IPS-15b (cell line): ENCODE measurements at regions not wholly inside any gene's neighbourhood (a gene's known extent, or its start where the extent isn't known, plus 50 kb on each side); places are given as distances from the start of the nearest gene placed in this dataset.
"Not testable (repeated sequence)": the region's sequence is repeated elsewhere in the genome, so short reads cannot be mapped to it uniquely, and the experiment has no call there.

Source experiments
- H3K27me3 ChIP-seq: one replicate; pipeline ENCODE4 v1.6.1; 2013; ENCODE audit warnings: low read length; ENCODE audit not compliant: control insufficient read depth, insufficient read depth
- H3K36me3 ChIP-seq: one replicate; pipeline ENCODE4 v1.6.1; 2013; ENCODE audit warnings: low read length; ENCODE audit not compliant: control insufficient read depth, insufficient read depth
- H3K4me1 ChIP-seq: one replicate; pipeline ENCODE4 v1.6.1; 2013; ENCODE audit warnings: mild to moderate bottlenecking, low read length; ENCODE audit not compliant: control insufficient read depth, insufficient read depth
- H3K4me3 ChIP-seq: one replicate; pipeline ENCODE4 v1.5.1; 2013; ENCODE audit warnings: low read depth, low read length
- H3K9ac ChIP-seq: one replicate; pipeline ENCODE4 v1.6.1; 2013; ENCODE audit warnings: low read depth, mild to moderate bottlenecking, low read length
- H3K9me3 ChIP-seq: one replicate; pipeline ENCODE4 v1.6.1; 2013; ENCODE audit warnings: mild to moderate bottlenecking, low read length; ENCODE audit not compliant: control insufficient read depth, insufficient read depth

DNA sequence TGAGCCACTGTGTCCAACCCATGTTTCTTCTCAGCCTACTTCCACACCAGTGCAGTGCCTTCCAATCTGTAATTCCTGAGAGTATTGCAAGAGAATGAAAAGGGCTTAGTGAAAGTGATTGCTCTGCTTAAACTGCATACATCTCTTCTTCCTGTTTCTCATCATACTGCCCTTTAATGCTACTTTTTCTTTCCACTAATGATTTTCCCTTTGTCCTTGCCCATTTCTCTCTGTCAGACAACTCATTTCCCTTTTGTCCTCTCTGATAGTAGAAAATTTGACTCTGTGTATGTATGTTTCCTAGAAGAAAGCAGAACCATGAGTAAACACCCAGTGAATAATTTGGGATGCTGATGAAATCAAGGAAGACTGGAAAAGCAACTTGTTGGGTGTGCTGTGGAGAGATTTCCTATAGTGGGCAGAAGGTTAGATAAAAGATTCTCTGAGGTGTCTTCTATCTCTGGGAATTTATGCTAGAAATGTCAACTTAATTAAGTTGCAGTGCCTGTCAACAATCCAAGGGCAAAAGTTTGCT, 102.2 kb upstream of the CHD1 start:
- H3K27me3 ChIP-seq = no peaks in the 10 kb centered on the region
- H3K4me3 ChIP-seq = no peak overlapping the region
- H3K9me3 ChIP-seq = no peaks in the 10 kb centered on the region
- no peaks in the 10 kb centered on the region for H3K4me1 ChIP-seq
- no peaks in the 10 kb centered on the region for H3K36me3 ChIP-seq
- H3K9ac ChIP-seq = no peak overlapping the region

DNA sequence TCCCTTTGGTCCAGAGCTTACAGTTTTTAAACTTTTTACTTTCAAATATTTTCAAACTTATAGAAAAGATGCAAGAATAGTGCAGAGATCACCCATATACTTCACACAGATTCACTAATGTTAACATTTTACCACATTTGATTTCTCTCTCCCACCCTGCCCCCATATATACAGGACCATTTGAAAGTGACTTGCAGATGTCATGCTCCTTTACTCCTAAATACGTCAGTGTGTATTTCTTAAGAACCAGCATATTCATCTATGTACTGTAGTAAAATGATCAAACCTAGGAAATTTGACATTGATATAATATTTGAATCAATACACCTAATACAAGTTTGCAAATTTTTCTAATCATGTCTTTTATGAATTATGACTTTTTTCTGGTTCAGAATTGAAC, 100.4 kb upstream of the CHD1 start:
- H3K9ac ChIP-seq = no peak overlapping the region
- H3K4me3 ChIP-seq = no peak overlapping the region
- no peaks in the 10 kb centered on the region for H3K27me3 ChIP-seq
- no peaks in the 10 kb centered on the region for H3K9me3 ChIP-seq
- no peaks in the 10 kb centered on the region for H3K36me3 ChIP-seq
- no peaks in the 10 kb centered on the region for H3K4me1 ChIP-seq

GRCh38 chr5:99028170-99028569, 99.4 kb upstream of the CHD1 start:
- H3K36me3 ChIP-seq, H3K9ac ChIP-seq, H3K27me3 ChIP-seq, H3K4me3 ChIP-seq, H3K4me1 ChIP-seq, H3K9me3 ChIP-seq: not testable (repeated sequence)

DNA sequence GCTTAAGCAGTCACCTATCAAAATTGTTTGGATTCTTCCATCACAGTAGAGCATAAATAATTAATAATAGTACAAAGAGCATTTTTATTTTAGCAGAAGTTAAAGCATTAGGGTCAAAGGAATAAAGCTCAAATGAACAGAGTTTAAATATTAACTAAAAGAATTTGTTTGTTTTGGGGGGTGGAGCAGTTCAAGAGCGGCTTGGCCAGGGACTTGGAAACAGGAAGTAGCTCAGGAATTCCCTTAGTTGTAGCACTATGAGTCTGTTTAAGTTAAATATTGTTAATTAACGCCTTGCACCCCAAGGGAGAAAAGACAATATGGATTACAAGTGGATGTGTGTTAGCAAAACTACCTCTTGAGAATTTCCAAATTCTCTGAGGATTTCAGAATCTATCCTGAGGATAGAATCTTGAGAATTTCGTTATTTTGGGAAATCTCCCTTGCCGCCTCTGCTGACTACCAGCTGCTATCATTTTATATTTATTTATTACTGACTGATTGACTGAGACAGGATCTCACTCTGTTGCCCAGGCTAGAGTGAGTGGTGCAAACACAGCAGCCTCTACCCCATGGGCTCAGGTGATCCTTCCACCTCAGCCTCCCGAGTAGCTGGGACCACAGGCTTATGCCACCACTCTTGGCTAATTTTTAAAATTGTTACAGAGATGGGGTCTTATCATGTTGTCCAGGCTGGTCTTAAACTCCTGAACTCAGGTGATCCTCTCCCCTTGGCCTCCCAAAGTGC, 96.7 kb upstream of the CHD1 start:
- Histone ChIP-seq H3K9ac (no peak overlapping the region), H3K27me3 (no peaks in the 10 kb centered on the region), H3K9me3 (no peaks in the 10 kb centered on the region), H3K4me3 (no peak overlapping the region), H3K4me1 (no peaks in the 10 kb centered on the region), H3K36me3 (no peaks in the 10 kb centered on the region)

DNA sequence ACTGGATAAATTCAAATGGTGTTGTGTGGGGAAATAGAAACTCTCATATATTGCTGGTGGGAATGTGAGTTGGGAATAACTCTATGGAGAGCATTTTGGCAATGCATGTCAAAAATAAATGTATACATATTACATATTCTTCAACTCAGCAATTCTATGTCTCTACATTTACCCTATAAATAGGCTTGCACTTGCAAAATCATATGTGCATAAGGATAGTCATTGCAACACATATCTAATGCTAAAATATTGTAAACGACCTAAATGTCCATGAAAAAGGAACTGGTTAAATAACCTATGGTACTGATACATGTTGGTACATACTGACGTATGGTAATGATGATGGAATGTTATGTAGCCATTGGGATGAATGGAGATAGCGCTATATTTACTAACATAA, 94.5 kb upstream of the CHD1 start:
- Histone ChIP-seq H3K9me3 (no peaks in the 10 kb centered on the region), H3K4me1 (no peaks in the 10 kb centered on the region), H3K36me3 (no peaks in the 10 kb centered on the region), H3K27me3 (no peaks in the 10 kb centered on the region), H3K4me3 (no peak overlapping the region), H3K9ac (no peak overlapping the region)

DNA sequence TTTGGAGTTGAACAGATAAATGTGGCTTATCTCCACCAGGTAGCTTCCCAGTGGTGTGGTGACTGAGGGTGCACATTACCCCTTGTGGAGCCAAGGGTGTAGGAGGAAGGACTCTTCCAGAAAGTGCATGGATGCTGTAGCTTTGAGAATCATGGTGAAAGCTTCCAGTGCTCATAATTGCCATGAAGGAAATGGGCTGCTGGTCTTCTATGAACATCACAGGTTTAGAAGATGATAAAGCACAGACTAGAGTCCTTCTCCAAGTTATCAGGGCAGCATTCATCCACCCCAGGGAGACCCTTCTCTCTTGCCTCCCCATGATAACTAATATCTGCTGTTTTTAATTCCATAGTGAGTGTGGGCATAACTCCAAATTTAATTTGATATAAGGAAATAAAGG, 93.4 kb upstream of the CHD1 start:
- H3K9me3 ChIP-seq = no peaks in the 10 kb centered on the region
- no peaks in the 10 kb centered on the region for H3K27me3 ChIP-seq
- H3K4me3 ChIP-seq = no peak overlapping the region
- no peaks in the 10 kb centered on the region for H3K36me3 ChIP-seq
- H3K9ac ChIP-seq = no peak overlapping the region
- H3K4me1 ChIP-seq = no peaks in the 10 kb centered on the region

DNA sequence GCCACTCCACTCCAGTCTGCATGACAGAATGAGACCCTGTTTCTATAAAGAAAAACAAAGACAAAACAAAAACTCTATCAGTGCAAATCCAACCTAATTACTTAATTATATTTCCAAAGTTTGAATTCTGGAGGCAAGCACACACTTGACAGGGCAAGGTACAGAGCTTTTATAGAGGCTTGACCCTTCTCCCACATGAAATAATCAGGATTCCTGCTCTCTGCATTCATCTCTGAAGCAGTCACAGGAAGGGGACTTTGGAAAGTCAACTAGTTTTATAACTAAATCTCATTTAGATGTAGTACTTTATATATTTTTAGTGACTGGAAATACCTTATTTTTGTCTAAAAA, 91.9 kb upstream of the CHD1 start:
- Histone ChIP-seq H3K4me1 (no peaks in the 10 kb centered on the region), H3K36me3 (no peaks in the 10 kb centered on the region), H3K9me3 (no peaks in the 10 kb centered on the region), H3K4me3 (no peak overlapping the region), H3K9ac (no peak overlapping the region), H3K27me3 (no peaks in the 10 kb centered on the region)

- H3K4me1 ChIP-seq = no peaks in the 10 kb centered on the region
- H3K27me3 ChIP-seq = no peaks in the 10 kb centered on the region
- no peak overlapping the region for H3K4me3 ChIP-seq
- no peaks in the 10 kb centered on the region for H3K36me3 ChIP-seq
- no peaks in the 10 kb centered on the region for H3K9me3 ChIP-seq
- no peak overlapping the region for H3K9ac ChIP-seq
Observed at GRCh38 chr5:99019812-99020697, 91.2 kb upstream of the CHD1 start.

- H3K9me3 ChIP-seq = no peaks in the 10 kb centered on the region
- H3K4me3 ChIP-seq = no peak overlapping the region
- H3K36me3 ChIP-seq = no peaks in the 10 kb centered on the region
- no peak overlapping the region for H3K9ac ChIP-seq
- no peaks in the 10 kb centered on the region for H3K4me1 ChIP-seq
- no peaks in the 10 kb centered on the region for H3K27me3 ChIP-seq
Observed at GRCh38 chr5:99019254-99019653, 90.4 kb upstream of the CHD1 start.

GRCh38 chr5:99010294-99010693, 81.5 kb upstream of the CHD1 start:
- Histone ChIP-seq H3K9ac (no peak overlapping the region), H3K4me1 (no peaks in the 10 kb centered on the region), H3K36me3 (no peaks in the 10 kb centered on the region), H3K4me3 (peak overlapping the region; percentile 35), H3K27me3 (no peaks in the 10 kb centered on the region), H3K9me3 (no peaks in the 10 kb centered on the region)

GRCh38 chr5:99008009-99008408, 79.2 kb upstream of the CHD1 start:
- H3K27me3 ChIP-seq, H3K9me3 ChIP-seq, H3K9ac ChIP-seq, H3K4me1 ChIP-seq, H3K4me3 ChIP-seq, H3K36me3 ChIP-seq: not testable (repeated sequence)

- H3K9me3 ChIP-seq = no peaks in the 10 kb centered on the region
- H3K36me3 ChIP-seq = no peaks in the 10 kb centered on the region
- no peaks in the 10 kb centered on the region for H3K4me1 ChIP-seq
- no peak overlapping the region for H3K9ac ChIP-seq
- no peaks in the 10 kb centered on the region for H3K27me3 ChIP-seq
- no peak overlapping the region for H3K4me3 ChIP-seq
Observed at GRCh38 chr5:99005506-99005905, 76.7 kb upstream of the CHD1 start.
